ENCODE measurements at regions not wholly inside any gene's neighbourhood (a gene's known extent, or its start where the extent isn't known, plus 50 kb on each side); places are given as distances from the start of the nearest gene placed in this dataset.

GRCh38 chr7:1368184-1368681 is 91.0 kb downstream of the MICALL2 start:
- intact Hi-C loops (cut with micrococcal nuclease): no loop called here
- no peak overlapping the region for H3K4me3 ChIP-seq
- no peaks in the 10 kb centered on the region for H3K36me3 ChIP-seq
- H3K9me3 ChIP-seq (replicated peaks): peaks cover 22% of the 10 kb centered on the region
- peaks cover 100% of the 10 kb centered on the region for H3K27me3 ChIP-seq (ENCODE audit: low read depth)
- TF ChIP-seq, protein P1, sequence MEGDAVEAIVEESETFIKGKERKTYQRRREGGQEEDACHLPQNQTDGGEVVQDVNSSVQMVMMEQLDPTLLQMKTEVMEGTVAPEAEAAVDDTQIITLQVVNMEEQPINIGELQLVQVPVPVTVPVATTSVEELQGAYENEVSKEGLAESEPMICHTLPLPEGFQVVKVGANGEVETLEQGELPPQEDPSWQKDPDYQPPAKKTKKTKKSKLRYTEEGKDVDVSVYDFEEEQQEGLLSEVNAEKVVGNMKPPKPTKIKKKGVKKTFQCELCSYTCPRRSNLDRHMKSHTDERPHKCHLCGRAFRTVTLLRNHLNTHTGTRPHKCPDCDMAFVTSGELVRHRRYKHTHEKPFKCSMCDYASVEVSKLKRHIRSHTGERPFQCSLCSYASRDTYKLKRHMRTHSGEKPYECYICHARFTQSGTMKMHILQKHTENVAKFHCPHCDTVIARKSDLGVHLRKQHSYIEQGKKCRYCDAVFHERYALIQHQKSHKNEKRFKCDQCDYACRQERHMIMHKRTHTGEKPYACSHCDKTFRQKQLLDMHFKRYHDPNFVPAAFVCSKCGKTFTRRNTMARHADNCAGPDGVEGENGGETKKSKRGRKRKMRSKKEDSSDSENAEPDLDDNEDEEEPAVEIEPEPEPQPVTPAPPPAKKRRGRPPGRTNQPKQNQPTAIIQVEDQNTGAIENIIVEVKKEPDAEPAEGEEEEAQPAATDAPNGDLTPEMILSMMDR (IDR thresholded peaks at IDR 0.05; ENCODE audit: borderline replicate concordance): no peak
- no peak overlapping the region for H3K27ac ChIP-seq (replicated peaks)
- no peak for DNase-seq
- H3K4me1 ChIP-seq: peaks cover 4% of the 10 kb centered on the region

GRCh38 chr7:1368682-1369571 is 90.3 kb downstream of the MICALL2 start:
- Histone ChIP-seq H3K4me3 (no peak overlapping the region), H3K9me3 (replicated peaks) (peaks cover 22% of the 10 kb centered on the region), H3K36me3 (no peaks in the 10 kb centered on the region), H3K4me1 (peaks cover 4% of the 10 kb centered on the region), H3K27me3 (ENCODE audit: low read depth) (peaks cover 100% of the 10 kb centered on the region), H3K27ac (replicated peaks) (no peak overlapping the region)
- intact Hi-C loops (cut with micrococcal nuclease): no loop called here
- DNase-seq: no peak
- TF ChIP-seq, protein P1 (IDR thresholded peaks at IDR 0.05; ENCODE audit: borderline replicate concordance): no peak

- no peak for DNase-seq
- Histone ChIP-seq H3K9me3 (replicated peaks) (peaks cover 11% of the 10 kb centered on the region), H3K27ac (replicated peaks) (no peak overlapping the region), H3K27me3 (ENCODE audit: low read depth) (peaks cover 100% of the 10 kb centered on the region), H3K36me3 (no peaks in the 10 kb centered on the region), H3K4me3 (no peak overlapping the region), H3K4me1 (peaks cover 4% of the 10 kb centered on the region)
- TF ChIP-seq, protein P1 (IDR thresholded peaks at IDR 0.05; ENCODE audit: borderline replicate concordance): no peak
- intact Hi-C loops (cut with micrococcal nuclease): no loop called here
Measured at GRCh38 chr7:1369916-1370657, 89.2 kb downstream of the MICALL2 start.

DNA sequence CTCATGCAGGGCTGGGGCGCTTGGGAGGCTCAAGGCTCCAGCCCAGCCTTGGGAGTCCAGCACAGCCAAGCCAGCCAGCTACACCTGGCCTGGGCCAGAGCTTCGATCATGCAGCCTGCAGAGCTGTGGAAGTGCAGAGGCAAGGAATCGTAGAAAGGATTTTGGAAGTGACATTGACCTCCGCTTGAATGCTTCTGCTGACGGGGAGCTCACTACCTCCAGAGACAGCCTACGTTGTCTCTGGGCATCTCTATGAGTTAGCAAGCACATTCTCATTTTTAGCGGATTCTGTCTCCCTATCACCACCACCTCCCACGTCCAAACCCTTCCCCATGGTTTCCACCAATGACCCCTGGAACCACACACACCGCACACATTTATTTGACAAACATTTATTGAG is 88.5 kb downstream of the MICALL2 start:
- Histone ChIP-seq H3K4me1 (peaks cover 4% of the 10 kb centered on the region), H3K27me3 (ENCODE audit: low read depth) (peaks cover 100% of the 10 kb centered on the region), H3K9me3 (replicated peaks) (peaks cover 4% of the 10 kb centered on the region), H3K4me3 (no peak overlapping the region), H3K36me3 (no peaks in the 10 kb centered on the region), H3K27ac (replicated peaks) (no peak overlapping the region)
- TF ChIP-seq, protein P1 (IDR thresholded peaks at IDR 0.05; ENCODE audit: borderline replicate concordance): no peak
- intact Hi-C loops (cut with micrococcal nuclease): no loop called here
- no peak for DNase-seq

- Histone ChIP-seq H3K36me3 (no peaks in the 10 kb centered on the region), H3K4me1 (peaks cover 4% of the 10 kb centered on the region), H3K9me3 (replicated peaks) (no peaks in the 10 kb centered on the region), H3K4me3 (no peak overlapping the region), H3K27me3 (ENCODE audit: low read depth) (peaks cover 100% of the 10 kb centered on the region), H3K27ac (replicated peaks) (no peak overlapping the region)
- intact Hi-C loops (cut with micrococcal nuclease): no loop called here
- TF ChIP-seq, protein P1 (IDR thresholded peaks at IDR 0.05; ENCODE audit: borderline replicate concordance): no peak
- DNase-seq: no peak
Measured at GRCh38 chr7:1372063-1372462, 87.2 kb downstream of the MICALL2 start.
